HPDE6-E6E7 (cell line): ENCODE measurements at regions not wholly inside any gene's neighbourhood (a gene's known extent, or its start where the extent isn't known, plus 50 kb on each side); places are given as distances from the start of the nearest gene placed in this dataset.
"Not testable (repeated sequence)": the region's sequence is repeated elsewhere in the genome, so short reads cannot be mapped to it uniquely, and the experiment has no call there.

Experiments
- DNase-seq: peaks from one replicate; pipeline ENCODE4 v3.0.0; 2011; ENCODE audit warnings: missing footprints; ENCODE audit errors: extremely low spot score

DNA sequence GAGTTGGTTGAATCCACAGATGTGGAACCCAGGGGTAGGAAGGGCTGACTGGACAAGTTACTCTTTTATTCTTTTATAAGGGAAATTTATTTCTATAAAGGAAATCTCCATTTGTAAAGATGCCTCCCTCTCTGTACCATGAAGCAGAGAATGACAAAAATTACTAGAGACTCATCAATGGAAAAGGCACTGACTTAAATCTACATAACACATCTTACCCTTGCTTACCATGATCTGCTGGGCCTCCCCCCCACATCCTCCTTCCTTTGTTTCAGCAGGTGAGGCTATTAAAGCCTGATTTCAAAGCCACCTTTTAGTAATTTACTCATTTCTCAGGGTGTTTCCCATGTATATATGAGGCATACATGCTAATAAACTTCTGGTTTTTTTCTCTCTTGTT is 130.2 kb upstream of the HDDC2 start:
- no peak for DNase-seq

DNA sequence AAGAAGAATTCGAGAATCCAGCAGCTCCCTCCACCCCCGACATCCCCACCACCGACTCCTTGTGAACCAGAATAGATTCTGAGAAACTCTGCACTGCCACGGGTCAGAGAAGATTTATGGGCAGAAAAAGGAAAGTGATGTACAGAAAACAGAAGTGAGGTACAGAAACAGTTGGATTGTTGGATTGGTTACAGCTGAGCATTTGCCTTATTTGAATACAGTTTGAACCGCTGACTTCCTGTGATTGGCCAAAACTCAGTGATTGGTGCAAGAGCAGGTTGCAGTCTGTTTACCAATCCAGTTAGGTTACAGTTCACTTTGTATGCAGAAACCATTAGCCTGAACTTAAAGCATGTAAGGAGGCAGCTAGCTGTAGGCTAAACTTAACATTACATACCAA is 131.2 kb upstream of the HDDC2 start:
- DNase-seq = no peak

DNA sequence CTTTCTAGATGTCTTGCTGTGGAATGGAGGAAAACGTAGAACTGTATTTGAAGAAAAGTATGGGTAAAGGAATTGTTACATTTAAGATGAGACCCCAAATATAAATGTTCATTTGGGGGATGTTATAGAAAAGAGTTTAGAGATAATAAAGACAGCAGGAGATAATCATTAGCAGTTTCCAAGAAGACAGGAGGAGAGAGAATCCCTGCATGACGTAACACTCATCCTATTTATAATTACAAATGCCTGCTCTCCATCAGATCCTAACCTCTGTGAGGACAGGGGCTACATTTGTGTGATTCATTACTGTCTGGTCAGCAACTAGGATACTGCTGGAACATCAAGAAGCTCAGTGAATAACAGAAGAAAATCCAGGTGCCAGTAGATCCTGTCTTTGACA is 133.0 kb upstream of the HDDC2 start:
- no peak for DNase-seq

DNA sequence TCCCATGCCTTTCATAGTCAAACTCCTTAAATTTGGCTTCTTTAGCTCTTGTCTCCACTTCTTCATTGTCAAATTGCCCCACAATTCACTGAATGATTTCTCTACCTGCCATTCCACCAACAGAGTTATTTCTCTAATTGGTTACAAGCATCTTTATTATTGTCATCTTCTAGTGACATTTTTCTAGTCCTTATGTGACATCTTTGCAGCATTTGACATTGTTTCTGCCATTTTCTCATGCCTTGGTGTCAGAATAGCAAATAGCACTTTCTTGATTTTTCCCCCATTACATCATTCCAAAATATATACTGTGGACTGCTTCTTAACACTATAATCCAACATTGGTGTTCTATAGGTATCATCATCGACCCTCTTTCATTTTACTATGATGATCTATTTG is 137.7 kb upstream of the HDDC2 start:
- DNase-seq = no peak

DNA sequence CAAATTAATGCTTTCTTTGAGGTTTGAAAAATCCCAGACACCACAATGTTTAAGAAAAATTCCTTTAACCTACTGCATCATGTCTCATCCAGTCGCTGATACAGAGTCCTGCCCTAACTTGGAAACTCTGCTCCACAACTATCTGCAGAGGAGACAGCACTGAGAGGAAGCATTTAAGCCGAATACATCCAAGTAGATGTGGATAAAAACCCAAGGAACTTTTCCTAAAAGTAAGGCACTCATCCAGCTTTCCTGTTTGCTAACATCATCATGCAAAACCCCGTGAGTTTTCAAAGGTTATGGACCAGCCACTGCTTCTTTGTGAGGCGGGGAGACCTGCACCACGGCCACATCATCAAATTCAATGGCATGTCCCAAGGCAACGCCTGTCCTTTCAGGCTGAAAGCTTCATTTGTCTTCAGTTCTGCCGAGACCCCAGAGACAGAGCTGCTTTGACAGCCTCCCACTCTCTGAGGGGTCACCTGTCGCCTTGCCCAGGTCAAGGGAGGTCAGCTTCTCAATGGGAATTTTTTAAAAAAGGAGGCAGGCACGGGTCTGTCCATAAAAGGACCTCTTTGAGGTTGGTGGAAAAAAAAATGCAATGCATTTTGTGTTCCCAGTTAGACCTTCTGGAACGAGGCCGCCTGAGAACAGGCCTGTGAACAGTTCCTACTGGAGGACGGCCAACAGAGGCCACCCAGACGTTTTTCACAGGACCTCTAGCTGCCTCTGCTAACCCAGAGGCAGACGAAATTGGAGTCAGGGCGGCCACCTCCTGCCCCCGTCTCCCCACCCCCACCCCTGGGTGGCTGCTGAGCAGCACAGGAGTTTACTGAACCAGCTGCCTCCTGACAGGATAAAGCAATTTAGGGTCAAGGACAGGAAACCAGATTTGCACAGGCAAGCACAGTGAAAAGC is 142.5 kb upstream of the HDDC2 start:
- no peak for DNase-seq

DNA sequence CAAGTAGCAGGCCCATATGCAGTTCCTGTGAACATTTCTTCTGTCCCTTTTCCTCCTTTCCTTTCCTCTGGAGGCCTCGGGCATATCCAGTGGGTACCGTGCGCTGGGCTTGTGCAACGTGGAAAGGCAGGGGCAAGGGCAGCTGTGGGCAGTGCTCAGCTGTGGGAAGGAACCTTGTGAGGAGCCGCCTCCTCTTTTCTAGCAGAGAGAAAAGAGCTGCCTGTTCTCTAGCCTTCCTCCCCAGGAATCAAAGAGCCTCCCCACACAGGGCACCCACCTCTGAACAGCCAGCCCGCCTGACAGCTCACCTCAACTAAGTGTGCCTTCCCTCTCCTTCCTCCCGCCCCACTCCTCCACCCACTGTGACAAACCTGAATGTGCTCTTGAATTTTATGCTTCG is 143.3 kb upstream of the HDDC2 start:
- DNase-seq = no peak

DNA sequence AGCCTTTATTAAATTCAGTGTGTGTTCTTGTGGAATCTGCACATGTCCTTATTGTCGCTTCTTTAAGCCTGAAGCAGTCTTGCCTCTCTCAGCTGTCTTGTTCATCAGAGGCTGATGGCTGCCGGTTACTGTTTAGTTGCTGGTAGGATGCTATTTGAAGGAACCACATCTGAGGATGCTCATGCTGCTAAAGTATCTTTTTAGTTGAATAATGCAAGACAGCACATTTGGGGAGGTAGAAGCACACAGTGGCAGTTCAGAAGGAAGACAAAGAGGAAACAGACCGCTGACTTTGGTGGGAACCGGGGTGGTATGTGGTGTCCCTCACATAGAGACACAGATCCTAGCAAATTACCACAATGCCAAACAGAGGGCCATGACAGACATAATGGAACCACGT is 144.2 kb upstream of the HDDC2 start:
- no peak for DNase-seq

DNA sequence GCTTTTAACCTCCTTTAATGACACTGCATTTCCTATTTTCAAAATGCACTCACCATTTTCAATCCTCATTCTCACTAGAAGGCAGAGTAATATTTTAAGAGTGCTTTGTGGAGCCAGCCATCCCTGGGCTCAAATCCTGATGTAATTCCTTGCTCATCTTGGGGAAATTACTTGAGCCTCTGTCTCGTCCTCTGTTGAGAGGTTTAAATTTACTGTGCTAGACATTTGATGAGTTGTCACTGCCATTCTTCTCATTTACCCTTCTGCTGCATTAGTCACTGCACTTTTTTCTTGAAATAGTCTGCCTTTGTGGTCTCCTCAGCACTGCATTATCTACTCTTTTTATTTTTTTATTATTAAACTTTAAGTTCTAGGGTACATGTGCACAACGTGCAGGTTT is 150.0 kb upstream of the HDDC2 start:
- no peak for DNase-seq

DNA sequence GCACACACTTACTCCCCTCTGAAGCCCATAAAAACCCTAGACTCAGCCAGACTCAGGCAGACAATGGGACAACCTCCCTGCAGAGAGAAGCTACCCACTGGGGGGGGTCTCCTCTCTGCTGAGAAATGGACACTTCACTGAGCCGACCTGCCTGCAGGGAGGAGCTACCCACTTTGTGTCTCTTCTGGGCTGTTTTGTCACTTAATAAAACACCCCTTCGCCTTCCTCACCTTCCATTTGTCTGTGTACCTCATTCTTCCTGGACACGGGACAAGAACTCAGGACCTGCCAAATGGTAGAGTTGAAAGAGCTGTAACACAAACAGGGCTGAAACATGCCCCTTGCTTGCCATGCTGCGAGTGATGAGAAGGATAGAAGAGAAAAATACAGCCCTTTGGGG is 151.7 kb upstream of the HDDC2 start:
- no peak for DNase-seq

DNA sequence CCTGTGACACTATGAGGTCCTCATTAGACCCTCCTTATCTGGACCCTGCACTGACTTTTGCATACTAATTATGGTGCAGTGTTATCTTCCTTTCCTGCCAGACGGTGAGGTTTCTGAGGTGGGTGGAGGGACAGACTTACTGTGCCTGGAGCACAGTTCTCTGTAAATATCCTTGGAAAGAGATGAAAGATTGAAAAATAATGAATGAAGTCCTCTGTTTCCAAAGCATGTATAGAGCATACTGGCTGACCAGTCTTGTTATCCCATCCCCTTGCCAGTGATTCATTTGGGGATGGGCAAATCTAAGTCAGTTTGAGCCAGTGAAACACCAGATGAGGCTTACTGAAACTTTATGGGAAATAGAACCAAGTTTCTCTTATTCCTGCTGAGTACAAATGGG is 152.6 kb upstream of the HDDC2 start:
- no peak for DNase-seq

DNA sequence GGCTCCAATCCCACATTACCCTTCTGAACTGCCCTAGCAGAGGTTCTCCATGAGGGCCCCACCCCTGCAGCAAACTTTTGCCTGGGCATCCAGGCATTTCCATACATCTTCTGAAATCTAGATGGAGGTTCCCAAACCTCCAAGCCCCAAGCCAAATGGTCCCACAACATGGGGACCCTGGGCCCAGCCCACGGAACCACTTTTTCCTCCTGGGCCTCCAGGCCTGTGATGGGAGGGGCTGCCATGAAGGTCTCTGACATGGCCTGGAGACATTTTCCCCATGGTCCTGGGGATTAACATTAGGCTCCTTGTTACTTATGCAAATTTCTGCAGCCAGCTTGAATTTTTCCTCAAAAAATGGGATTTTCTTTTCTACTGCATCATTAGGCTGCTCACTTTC is 156.7 kb upstream of the HDDC2 start:
- DNase-seq = not testable (repeated sequence)

DNA sequence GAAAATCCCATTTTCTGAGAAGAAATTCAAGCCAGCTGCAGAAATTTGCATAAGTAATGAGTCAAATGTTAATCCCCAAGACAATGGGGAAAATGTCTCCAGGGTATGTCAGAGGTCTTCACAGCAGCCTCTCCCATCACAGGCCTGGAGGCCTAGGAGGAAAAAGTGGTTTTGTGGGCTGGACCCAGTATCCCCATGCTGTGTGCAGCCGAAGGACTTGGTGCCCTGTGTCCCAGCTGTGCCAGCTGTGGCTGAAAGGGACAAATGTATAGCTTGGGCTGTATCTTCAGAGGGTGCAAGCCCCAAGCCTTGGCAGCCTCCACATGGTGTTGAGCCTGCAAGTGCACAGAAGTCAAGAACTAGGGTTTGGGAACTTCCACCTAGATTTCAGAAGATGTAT is 163.6 kb upstream of the HDDC2 start:
- DNase-seq = not testable (repeated sequence)

DNA sequence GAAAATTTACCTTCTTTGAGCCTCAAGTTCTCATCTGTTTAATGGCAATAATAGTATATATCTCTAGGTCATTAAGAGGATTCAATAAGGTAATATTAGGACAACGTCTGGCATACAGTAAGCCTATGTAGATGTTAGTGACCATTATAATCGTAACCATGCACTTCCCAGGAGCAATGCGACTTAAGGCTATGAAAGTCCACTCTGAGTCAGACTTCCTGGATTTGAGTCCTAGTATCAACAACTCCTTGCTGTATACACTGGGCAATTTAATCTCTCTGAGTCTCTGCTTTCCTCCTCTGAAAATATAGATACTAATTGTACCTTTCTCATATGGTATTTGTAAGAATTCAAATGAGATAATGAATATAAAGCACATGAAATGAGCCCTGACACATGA is 168.1 kb upstream of the HDDC2 start:
- DNase-seq = no peak

DNA sequence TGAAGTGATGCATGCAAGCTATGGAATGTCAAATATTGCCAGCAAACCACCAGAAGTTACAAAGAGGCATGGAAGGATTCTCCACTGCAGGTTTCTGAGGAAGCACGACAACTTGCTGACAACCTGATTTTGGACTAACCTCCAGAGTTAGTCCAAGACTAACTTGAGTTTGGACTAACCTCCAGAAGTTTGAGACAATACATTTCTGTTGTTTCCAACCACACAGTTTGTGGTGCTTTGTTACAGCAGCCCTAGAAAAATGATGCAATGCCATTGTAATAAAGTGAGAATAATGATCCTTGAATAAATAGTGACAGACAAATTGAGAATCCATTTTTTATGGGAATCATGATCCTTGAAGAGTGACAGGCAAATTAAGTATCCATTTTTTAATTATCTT is 169.9 kb upstream of the HDDC2 start:
- no peak for DNase-seq

DNA sequence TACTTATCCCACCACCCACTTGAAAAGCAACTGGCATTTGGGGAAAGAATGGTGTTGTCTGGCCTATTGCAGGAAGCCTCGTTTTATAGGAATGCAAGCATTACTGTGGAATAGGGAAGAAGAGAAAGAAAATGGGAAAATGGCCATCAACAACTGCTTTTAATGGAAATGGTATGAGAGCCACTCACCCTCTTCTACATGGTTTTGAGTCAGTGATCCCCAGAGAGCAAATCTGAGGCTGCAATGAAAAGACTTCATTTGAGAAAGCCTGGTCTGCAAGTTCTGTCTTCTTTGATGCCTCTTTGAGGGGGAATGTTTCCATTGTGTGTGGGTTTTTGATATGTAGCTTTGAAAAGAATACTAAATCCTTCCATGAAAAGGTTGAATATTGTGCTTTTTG is 172.3 kb upstream of the HDDC2 start:
- no peak for DNase-seq

DNA sequence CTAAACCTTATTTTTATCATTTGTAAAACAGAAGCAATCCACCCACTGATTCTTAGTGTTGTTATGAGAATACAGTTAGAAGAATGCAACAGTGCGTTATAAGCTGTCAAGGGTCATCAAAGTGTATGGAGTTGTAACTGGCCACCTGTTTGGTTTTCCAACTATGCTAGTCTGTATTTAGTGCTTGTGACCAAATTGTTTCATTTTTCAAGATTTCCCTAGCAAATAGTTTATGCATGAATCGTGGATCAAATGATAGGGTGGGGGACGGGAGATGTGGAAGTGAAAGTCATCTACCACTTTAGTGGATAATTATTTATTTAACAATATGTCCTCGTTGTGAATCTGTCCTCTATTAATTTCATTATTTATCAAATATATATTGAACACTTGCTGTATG is 175.4 kb upstream of the HDDC2 start:
- no peak for DNase-seq

DNA sequence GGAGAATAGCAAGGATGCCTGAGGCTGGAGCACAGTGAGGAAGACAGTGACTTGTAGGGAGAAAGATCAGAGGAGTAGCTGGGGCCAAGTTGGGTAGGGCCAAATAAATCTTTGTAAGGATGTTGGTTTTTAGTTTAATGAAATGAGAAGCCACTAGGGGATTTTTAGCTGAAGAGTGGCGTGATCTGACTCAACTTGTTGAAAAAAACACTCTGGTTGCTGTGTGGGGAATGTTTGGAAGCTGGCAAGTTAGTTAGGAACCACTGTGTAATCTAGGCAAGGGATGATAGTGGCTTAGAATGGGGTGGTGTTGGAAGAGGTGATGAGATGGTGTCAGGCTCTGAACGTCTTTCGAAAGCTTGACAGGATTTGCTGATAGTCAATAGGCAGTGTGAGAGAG is 176.1 kb upstream of the HDDC2 start:
- no peak for DNase-seq

DNA sequence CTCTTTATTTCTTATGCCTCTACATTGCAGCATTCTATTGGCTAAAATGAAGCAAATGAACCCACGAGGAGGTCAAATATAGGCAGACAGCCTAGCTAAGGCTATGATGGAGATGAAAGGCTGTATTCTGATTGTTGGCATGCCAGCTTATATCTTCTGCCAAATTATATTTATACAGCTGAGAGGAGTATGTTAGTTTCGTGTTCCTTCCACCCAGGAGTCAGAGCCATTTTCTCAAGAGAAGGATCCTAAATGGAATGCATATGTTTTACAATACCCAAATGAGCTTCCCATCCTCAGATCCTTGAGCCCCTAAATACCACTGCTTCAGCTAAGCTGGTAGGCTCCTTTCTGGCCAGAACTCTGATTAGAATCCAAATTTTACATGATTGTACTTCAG is 178.4 kb upstream of the HDDC2 start:
- no peak for DNase-seq

DNA sequence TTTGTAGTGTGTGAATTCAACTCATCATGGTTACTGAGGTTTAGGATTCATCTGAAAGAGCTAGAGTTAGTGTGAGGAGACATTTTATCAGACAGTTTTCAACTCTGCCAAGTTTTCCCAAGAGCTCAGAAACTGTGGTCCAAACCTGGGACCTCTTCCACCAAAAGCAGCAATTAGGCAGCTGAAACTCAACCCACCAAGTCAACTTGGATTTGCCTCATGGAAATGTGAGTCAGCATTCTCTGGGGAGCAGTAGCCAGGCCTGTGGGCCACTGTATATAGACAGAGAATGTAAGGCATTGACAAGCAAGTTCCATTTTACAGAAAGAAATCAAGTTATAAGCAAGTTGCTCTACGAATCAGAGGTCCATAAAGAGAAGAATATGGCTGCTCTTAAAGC is 178.8 kb upstream of the HDDC2 start:
- DNase-seq = no peak

DNA sequence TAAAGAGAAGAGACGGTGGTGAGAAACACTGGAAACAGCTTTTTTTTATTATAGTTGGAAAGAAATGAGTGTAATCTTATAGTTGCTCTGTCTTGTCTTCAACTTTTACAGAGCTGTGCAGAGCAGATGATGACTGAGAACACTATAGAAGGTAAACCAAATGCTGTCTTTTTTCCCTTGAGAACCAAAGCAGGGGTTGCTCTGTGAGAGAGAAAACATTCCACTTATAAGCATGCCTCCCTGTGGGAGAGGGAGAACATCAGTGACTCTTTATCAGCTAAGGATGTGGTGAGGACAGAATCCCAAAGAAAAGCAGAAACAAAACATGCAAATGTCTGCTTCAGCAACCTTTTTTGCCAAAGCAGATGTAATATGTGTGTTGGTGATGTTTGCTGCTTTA is 179.3 kb upstream of the HDDC2 start:
- DNase-seq = no peak

DNA sequence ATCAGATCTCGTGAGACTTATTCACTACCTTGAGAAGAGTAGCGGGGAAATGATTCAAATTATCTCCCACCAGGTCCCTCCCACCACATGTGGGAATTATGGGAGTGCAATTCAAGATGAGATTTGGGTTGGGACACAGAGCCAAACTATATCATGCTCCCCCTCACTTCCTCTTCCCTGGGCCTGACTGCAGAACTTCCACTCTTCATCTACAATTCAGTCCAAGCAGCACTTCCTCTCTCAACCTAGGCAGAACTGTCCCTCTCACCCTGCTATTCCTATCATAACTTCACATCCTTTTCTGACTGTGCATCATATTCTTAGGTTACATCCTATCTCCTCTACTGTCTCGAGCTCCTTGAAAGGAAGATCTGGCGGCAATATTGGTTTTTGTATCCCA is 184.0 kb upstream of the HDDC2 start:
- no peak for DNase-seq

DNA sequence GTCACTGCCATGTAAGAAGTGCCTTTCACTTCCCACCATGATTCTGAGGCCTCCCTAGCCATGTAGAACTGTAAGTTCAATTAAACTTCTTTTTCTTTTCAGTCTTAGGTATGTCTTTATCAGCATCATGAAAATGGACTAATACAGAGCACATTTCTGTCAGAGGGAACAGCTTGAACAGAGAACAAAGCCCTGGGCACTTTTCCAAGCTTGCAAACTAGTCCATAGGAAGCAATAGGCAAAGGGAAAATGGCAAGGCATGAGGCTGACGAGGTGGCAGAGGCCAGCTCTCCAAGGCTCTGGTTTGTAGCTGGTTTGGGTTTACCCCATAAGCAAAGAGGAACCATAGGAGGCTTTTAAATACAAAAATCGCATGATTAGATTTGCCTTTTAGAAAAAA is 185.1 kb upstream of the HDDC2 start:
- no peak for DNase-seq

DNA sequence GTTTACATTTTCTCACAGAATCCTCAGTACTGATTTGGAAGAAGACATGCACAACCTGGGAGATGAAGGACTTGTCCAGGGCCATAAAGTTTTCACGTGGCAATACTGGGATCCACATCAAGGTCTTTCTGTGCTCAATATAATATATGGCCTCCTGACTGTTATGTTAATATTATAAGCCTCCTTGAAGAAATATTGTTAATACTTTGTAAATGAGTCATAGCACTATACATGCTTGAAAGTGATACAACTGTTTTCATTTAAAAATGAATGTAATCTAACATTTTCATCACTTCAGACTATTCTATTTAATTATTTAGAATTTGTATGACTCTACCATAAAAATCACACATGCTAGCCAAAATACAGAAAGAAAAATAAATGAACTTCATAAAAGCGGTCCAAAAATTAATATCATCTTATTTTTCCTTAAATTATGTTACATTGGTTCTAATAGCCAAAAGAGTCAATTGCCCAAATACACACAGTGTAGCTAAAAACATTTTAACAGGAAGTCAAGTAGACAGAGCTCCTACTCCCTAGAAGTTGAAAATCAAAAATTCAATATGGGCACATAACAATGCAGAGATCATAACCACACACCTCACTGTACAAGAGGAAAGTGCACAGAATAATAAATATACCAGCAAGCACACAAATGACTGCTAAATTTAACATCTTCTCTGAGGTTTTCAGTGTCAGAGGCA is 188.0 kb upstream of the HDDC2 start:
- DNase-seq = no peak
